GM12865 (cell line): ENCODE measurements at regions not wholly inside any gene's neighbourhood (a gene's known extent, or its start where the extent isn't known, plus 50 kb on each side); places are given as distances from the start of the nearest gene placed in this dataset.

ENCODE experiments used
- DNase-seq: peaks from one replicate; pipeline ENCODE4 v3.0.0; 2010; ENCODE audit warnings: low read depth
- H3K4me3 ChIP-seq: 2 replicates; pipeline ENCODE4 v1.5.1; 2011; ENCODE audit warnings: mild to moderate bottlenecking, low read depth, low read length, control low read depth
- CTCF ChIP-seq: IDR thresholded peaks from 2 replicates; pipeline ENCODE4 v1.5.1; 2011; ENCODE audit warnings: low read length, control low read depth, low read depth, inconsistent platforms; ENCODE audit not compliant: insufficient read depth; ENCODE audit errors: missing control alignments

- no peak for TF ChIP-seq CTCF
- DNase-seq: no peak
- no peak overlapping the region for H3K4me3 ChIP-seq
Observed at GRCh38 chr6:19454001-19454720, 383.0 kb upstream of the ID4 start.

GRCh38 chr6:19454721-19455392 is 382.3 kb upstream of the ID4 start:
- no peak for DNase-seq
- H3K4me3 ChIP-seq: no peak overlapping the region
- TF ChIP-seq CTCF: no peak

- DNase-seq: no peak
- no peak for TF ChIP-seq CTCF
- no peak overlapping the region for H3K4me3 ChIP-seq
Observed at GRCh38 chr6:19463250-19463649, 373.9 kb upstream of the ID4 start.

- H3K4me3 ChIP-seq: no peak overlapping the region
- no peak for DNase-seq
- no peak for TF ChIP-seq CTCF
Observed at GRCh38 chr6:19463925-19464324, 373.2 kb upstream of the ID4 start.

GRCh38 chr6:19465256-19465655 is 371.9 kb upstream of the ID4 start:
- no peak for DNase-seq
- H3K4me3 ChIP-seq: no peak overlapping the region
- TF ChIP-seq CTCF: no peak

- DNase-seq: no peak
- TF ChIP-seq CTCF: no peak
- no peak overlapping the region for H3K4me3 ChIP-seq
Observed at GRCh38 chr6:19465760-19466159, 371.4 kb upstream of the ID4 start.
